Sigmoid colon (tissue), 6 donors: ENCODE measurements at regions not wholly inside any gene's neighbourhood (a gene's known extent, or its start where the extent isn't known, plus 50 kb on each side); places are given as distances from the start of the nearest gene placed in this dataset.

Experiments used
- DNase-seq: peaks from one replicate; pipeline ENCODE4 v3.0.0-alpha.2; 2019
- H3K27ac ChIP-seq, 4 donors: fragments of 200-600 bp; sonication (generic); one replicate each; pipeline ENCODE4 v1.5.1; 2016 to 2019; ENCODE audit warnings: mild to moderate bottlenecking in 1 of 4
- H3K27me3 ChIP-seq, 3 donors: fragments of 200-600 bp; sonication (generic); one replicate each; pipeline ENCODE4 v1.5.1; 2019; ENCODE audit warnings: mild to moderate bottlenecking in 1 of 3
- H3K36me3 ChIP-seq, 4 donors: fragments of 200-600 bp; sonication (generic); one replicate each; pipeline ENCODE4 v1.5.1; 2016 to 2019
- H3K4me1 ChIP-seq, 4 donors: fragments of 200-600 bp; sonication (generic); one replicate each; pipeline ENCODE4 v1.5.1; 2017 to 2019
- H3K4me3 ChIP-seq, 4 donors: fragments of 200-600 bp; sonication (generic); one replicate each; pipeline ENCODE4 v1.5.1; 2017 to 2019; ENCODE audit warnings: mild to moderate bottlenecking in 2 of 4, moderate library complexity in 1 of 4
- H3K9me3 ChIP-seq, 4 donors: fragments of 200-600 bp in 3 of 4; sonication (generic) in 3 of 4; one replicate each; pipeline versions ENCODE4 v1.5.1 to v1.6.1; 2013 to 2019
- CTCF ChIP-seq, 4 experiments: fragments of 450-650 bp in 3 of 4; fragments of 200-600 bp in 1 of 4; IDR thresholded peaks; one replicate each; pipeline ENCODE4 v1.5.1; 2016 to 2019; ENCODE audit warnings: antibody characterized with exemption in 4 of 4, mild to moderate bottlenecking in 3 of 4, moderate library complexity in 2 of 4
- EP300 ChIP-seq, 4 donors: sonication (generic); formaldehyde crosslinking; IDR thresholded peaks; one replicate each; pipeline ENCODE4 v1.6.1; 2017; ENCODE audit warnings: antibody characterized with exemption in 4 of 4
- POLR2A ChIP-seq, 2 donors: fragments of 450-650 bp; IDR thresholded peaks; one replicate each; pipeline ENCODE4 v1.6.1; 2016; ENCODE audit warnings: antibody characterized with exemption in 2 of 2, mild to moderate bottlenecking in 2 of 2, moderate library complexity in 2 of 2
- POLR2AphosphoS5 ChIP-seq, 4 donors: sonication (generic); formaldehyde crosslinking; IDR thresholded peaks; one replicate each; pipeline ENCODE4 v1.6.1; 2017; ENCODE audit warnings: antibody characterized with exemption in 4 of 4
- WGBS, 2 donors: extraction: QIAGEN DNeasy Blood & Tissue Kit; methylation state at CpG; one replicate each; pipeline ENCODE4 v1.1.7; 2013; 5-methylcytosine and 5-hydroxymethylcytosine counted together
- intact Hi-C: fragments of 100-400 bp; cut with DNase I; formaldehyde crosslinking; loops from one replicate; pipeline ENCODE4 v1.15.1; 2023
- donor health status: healthy with polysubstance abuse.
- donor health status: healthy.

GRCh38 chr1:106055855-106056254 lies 1000.6 kb upstream of the PRMT6 start:
- WGBS, 2 donors, result 53 to 56% methylated on average over 1 of the region's 1 CpG
- no peak for DNase-seq
- Histone ChIP-seq H3K36me3 (no peaks in the 10 kb centered on the region), H3K4me1 (no peaks in the 10 kb centered on the region), H3K4me3 (no peak overlapping the region), H3K27me3 (no peaks in the 10 kb centered on the region), H3K27ac (no peak overlapping the region), H3K9me3 (no peaks in the 10 kb centered on the region)
- intact Hi-C loops, result no loop called here
- TF ChIP-seq CTCF (IDR thresholded peaks at IDR 0.05), result no peak
- no peak for TF ChIP-seq POLR2AphosphoS5 (IDR thresholded peaks at IDR 0.05)
- TF ChIP-seq EP300 (IDR thresholded peaks at IDR 0.05), result no peak
- no peak for TF ChIP-seq POLR2A (IDR thresholded peaks at IDR 0.05)

- WGBS, 2 donors, result 30 to 38% methylated on average over 3 of the region's 3 CpGs
- DNase-seq, result no peak
These were observed 994.6 kb upstream of the PRMT6 start for GRCh38 chr1:106061586-106062495.

GRCh38 chr1:106063510-106063909 lies 993.0 kb upstream of the PRMT6 start:
- no peaks in the 10 kb centered on the region for H3K9me3 ChIP-seq
- H3K27ac ChIP-seq, result no peak overlapping the region
- TF ChIP-seq POLR2AphosphoS5 (IDR thresholded peaks at IDR 0.05) (no peak), EP300 (IDR thresholded peaks at IDR 0.05) (no peak), POLR2A (IDR thresholded peaks at IDR 0.05) (no peak), CTCF (IDR thresholded peaks at IDR 0.05) (no peak)
- H3K4me3 ChIP-seq, result no peak overlapping the region
- intact Hi-C loops, result no loop called here
- DNase-seq, result no peak
- H3K36me3 ChIP-seq, result no peaks in the 10 kb centered on the region
- no peaks in the 10 kb centered on the region for H3K27me3 ChIP-seq
- H3K4me1 ChIP-seq, result no peaks in the 10 kb centered on the region
- 73 to 93% methylated on average over 1 of the region's 1 CpG for WGBS, 2 donors

More at GRCh38 chr1:106061586-106062495, 994.6 kb upstream of the PRMT6 start:
- H3K27me3 ChIP-seq, result no peaks in the 10 kb centered on the region
- no peaks in the 10 kb centered on the region for H3K36me3 ChIP-seq
- H3K4me3 ChIP-seq, result no peak overlapping the region
- intact Hi-C loops, result no loop called here
- TF ChIP-seq EP300 (IDR thresholded peaks at IDR 0.05), result no peak
- no peak for TF ChIP-seq CTCF (IDR thresholded peaks at IDR 0.05)
- no peak for TF ChIP-seq POLR2AphosphoS5 (IDR thresholded peaks at IDR 0.05)
- no peak for TF ChIP-seq POLR2A (IDR thresholded peaks at IDR 0.05)
- H3K4me1 ChIP-seq, result no peaks in the 10 kb centered on the region
- H3K27ac ChIP-seq, result no peak overlapping the region
- H3K9me3 ChIP-seq, result no peaks in the 10 kb centered on the region

- no peaks in the 10 kb centered on the region for H3K36me3 ChIP-seq
- DNase-seq, result no peak
- H3K9me3 ChIP-seq, result no peaks in the 10 kb centered on the region
- TF ChIP-seq CTCF (IDR thresholded peaks at IDR 0.05) (no peak), POLR2AphosphoS5 (IDR thresholded peaks at IDR 0.05) (no peak), POLR2A (IDR thresholded peaks at IDR 0.05) (no peak), EP300 (IDR thresholded peaks at IDR 0.05) (no peak)
- intact Hi-C loops, result no loop called here
- no peaks in the 10 kb centered on the region for H3K4me1 ChIP-seq
- no peak overlapping the region for H3K27ac ChIP-seq
- H3K4me3 ChIP-seq, result no peak overlapping the region
- no peaks in the 10 kb centered on the region for H3K27me3 ChIP-seq
- WGBS, 2 donors, result 72 to 74% methylated on average over 7 of the region's 7 CpGs
These were observed 983.4 kb upstream of the PRMT6 start for GRCh38 chr1:106072909-106073600.
